Sigmoid colon (tissue), 6 donors: ENCODE measurements at regions not wholly inside any gene's neighbourhood (a gene's known extent, or its start where the extent isn't known, plus 50 kb on each side); places are given as distances from the start of the nearest gene placed in this dataset.

Experiments used
- DNase-seq: peaks from one replicate; pipeline ENCODE4 v3.0.0-alpha.2; 2019
- H3K27ac ChIP-seq, 4 donors: fragments of 200-600 bp; sonication (generic); one replicate each; pipeline ENCODE4 v1.5.1; 2016 to 2019; ENCODE audit warnings: mild to moderate bottlenecking in 1 of 4
- H3K27me3 ChIP-seq, 3 donors: fragments of 200-600 bp; sonication (generic); one replicate each; pipeline ENCODE4 v1.5.1; 2019; ENCODE audit warnings: mild to moderate bottlenecking in 1 of 3
- H3K36me3 ChIP-seq, 4 donors: fragments of 200-600 bp; sonication (generic); one replicate each; pipeline ENCODE4 v1.5.1; 2016 to 2019
- H3K4me1 ChIP-seq, 4 donors: fragments of 200-600 bp; sonication (generic); one replicate each; pipeline ENCODE4 v1.5.1; 2017 to 2019
- H3K4me3 ChIP-seq, 4 donors: fragments of 200-600 bp; sonication (generic); one replicate each; pipeline ENCODE4 v1.5.1; 2017 to 2019; ENCODE audit warnings: mild to moderate bottlenecking in 2 of 4, moderate library complexity in 1 of 4
- H3K9me3 ChIP-seq, 4 donors: fragments of 200-600 bp in 3 of 4; sonication (generic) in 3 of 4; one replicate each; pipeline versions ENCODE4 v1.5.1 to v1.6.1; 2013 to 2019
- CTCF ChIP-seq, 4 experiments: fragments of 450-650 bp in 3 of 4; fragments of 200-600 bp in 1 of 4; IDR thresholded peaks; one replicate each; pipeline ENCODE4 v1.5.1; 2016 to 2019; ENCODE audit warnings: antibody characterized with exemption in 4 of 4, mild to moderate bottlenecking in 3 of 4, moderate library complexity in 2 of 4
- EP300 ChIP-seq, 4 donors: sonication (generic); formaldehyde crosslinking; IDR thresholded peaks; one replicate each; pipeline ENCODE4 v1.6.1; 2017; ENCODE audit warnings: antibody characterized with exemption in 4 of 4
- POLR2A ChIP-seq, 2 donors: fragments of 450-650 bp; IDR thresholded peaks; one replicate each; pipeline ENCODE4 v1.6.1; 2016; ENCODE audit warnings: antibody characterized with exemption in 2 of 2, mild to moderate bottlenecking in 2 of 2, moderate library complexity in 2 of 2
- POLR2AphosphoS5 ChIP-seq, 4 donors: sonication (generic); formaldehyde crosslinking; IDR thresholded peaks; one replicate each; pipeline ENCODE4 v1.6.1; 2017; ENCODE audit warnings: antibody characterized with exemption in 4 of 4
- WGBS, 2 donors: extraction: QIAGEN DNeasy Blood & Tissue Kit; methylation state at CpG; one replicate each; pipeline ENCODE4 v1.1.7; 2013; 5-methylcytosine and 5-hydroxymethylcytosine counted together
- intact Hi-C: fragments of 100-400 bp; cut with DNase I; formaldehyde crosslinking; loops from one replicate; pipeline ENCODE4 v1.15.1; 2023
- donor health status: healthy with polysubstance abuse.
- donor health status: healthy.

- 24 to 44% methylated on average over 4 of the region's 4 CpGs for WGBS, 2 donors
- no peaks in the 10 kb centered on the region for H3K36me3 ChIP-seq
- TF ChIP-seq POLR2A (IDR thresholded peaks at IDR 0.05) = no peak
- no peak for TF ChIP-seq POLR2AphosphoS5 (IDR thresholded peaks at IDR 0.05)
- TF ChIP-seq EP300 (IDR thresholded peaks at IDR 0.05) = no peak
- H3K27me3 ChIP-seq = no peaks in the 10 kb centered on the region
- H3K27ac ChIP-seq = peak overlapping the region; percentile 96 to 99 (median 98)
- H3K4me3 ChIP-seq = peak overlapping the region; percentile 77 to 86 (median 84)
- peaks cover 0 to 21% (median 14%) of the 10 kb centered on the region in 4 donors for H3K4me1 ChIP-seq
- no peaks in the 10 kb centered on the region for H3K9me3 ChIP-seq
- DNase-seq = no peak
- intact Hi-C loops = no loop called here
Observed at GRCh38 chr3:174442302-174442682, 416.8 kb upstream of the NAALADL2 start.

GRCh38 chr3:174444391-174444790 is 414.7 kb upstream of the NAALADL2 start:
- Histone ChIP-seq H3K4me3 (no peak overlapping the region), H3K9me3 (no peaks in the 10 kb centered on the region), H3K4me1 (peaks cover 0 to 17% (median 9%) of the 10 kb centered on the region in 4 donors), H3K27me3 (no peaks in the 10 kb centered on the region), H3K36me3 (no peaks in the 10 kb centered on the region), H3K27ac (no peak overlapping the region)
- TF ChIP-seq EP300 (IDR thresholded peaks at IDR 0.05) = no peak
- no peak for TF ChIP-seq CTCF (IDR thresholded peaks at IDR 0.05)
- no peak for TF ChIP-seq POLR2A (IDR thresholded peaks at IDR 0.05)
- TF ChIP-seq POLR2AphosphoS5 (IDR thresholded peaks at IDR 0.05) = no peak
- intact Hi-C loops = no loop called here
- 79 to 84% methylated on average over 3 of the region's 3 CpGs for WGBS, 2 donors
- no peak for DNase-seq

GRCh38 chr3:174457758-174458157 is 401.4 kb upstream of the NAALADL2 start:
- TF ChIP-seq CTCF (IDR thresholded peaks at IDR 0.05) (no peak), POLR2AphosphoS5 (IDR thresholded peaks at IDR 0.05) (no peak)

GRCh38 chr3:174460831-174461230 is 398.3 kb upstream of the NAALADL2 start:
- Histone ChIP-seq H3K27ac (no peak overlapping the region), H3K27me3 (no peaks in the 10 kb centered on the region), H3K36me3 (no peaks in the 10 kb centered on the region), H3K9me3 (no peaks in the 10 kb centered on the region), H3K4me1 (no peaks in the 10 kb centered on the region), H3K4me3 (no peak overlapping the region)
- WGBS, 2 donors = 54 to 59% methylated on average over 1 of the region's 1 CpG
- no peak for DNase-seq
- intact Hi-C loops = no loop called here
- no peak for TF ChIP-seq EP300 (IDR thresholded peaks at IDR 0.05)
- no peak for TF ChIP-seq POLR2A (IDR thresholded peaks at IDR 0.05)
- TF ChIP-seq POLR2AphosphoS5 (IDR thresholded peaks at IDR 0.05) = no peak
- no peak for TF ChIP-seq CTCF (IDR thresholded peaks at IDR 0.05)

More at GRCh38 chr3:174457758-174458157, 401.4 kb upstream of the NAALADL2 start:
- intact Hi-C loops = no loop called here
- Histone ChIP-seq H3K27ac (no peak overlapping the region), H3K36me3 (no peaks in the 10 kb centered on the region), H3K9me3 (no peaks in the 10 kb centered on the region), H3K4me3 (no peak overlapping the region), H3K4me1 (no peaks in the 10 kb centered on the region), H3K27me3 (no peaks in the 10 kb centered on the region)
- DNase-seq = no peak
- 92 to 93% methylated on average over 5 of the region's 5 CpGs for WGBS, 2 donors

GRCh38 chr3:174462916-174463315 is 396.2 kb upstream of the NAALADL2 start:
- no peaks in the 10 kb centered on the region for H3K36me3 ChIP-seq
- no peak for TF ChIP-seq POLR2A (IDR thresholded peaks at IDR 0.05)
- H3K27me3 ChIP-seq = no peaks in the 10 kb centered on the region
- H3K27ac ChIP-seq = no peak overlapping the region
- no peak overlapping the region for H3K4me3 ChIP-seq
- intact Hi-C loops = no loop called here
- no peak for DNase-seq
- no peaks in the 10 kb centered on the region for H3K4me1 ChIP-seq
- H3K9me3 ChIP-seq = no peaks in the 10 kb centered on the region

- no peak for DNase-seq
- TF ChIP-seq POLR2A (IDR thresholded peaks at IDR 0.05) = no peak
- no peak for TF ChIP-seq POLR2AphosphoS5 (IDR thresholded peaks at IDR 0.05)
- no peak for TF ChIP-seq EP300 (IDR thresholded peaks at IDR 0.05)
- TF ChIP-seq CTCF (IDR thresholded peaks at IDR 0.05) = no peak
- WGBS, 2 donors = 91 to 96% methylated on average over 3 of the region's 3 CpGs
- Histone ChIP-seq H3K27me3 (no peaks in the 10 kb centered on the region), H3K4me1 (no peaks in the 10 kb centered on the region), H3K36me3 (no peaks in the 10 kb centered on the region), H3K9me3 (no peaks in the 10 kb centered on the region), H3K27ac (no peak overlapping the region), H3K4me3 (no peak overlapping the region)
- intact Hi-C loops = no loop called here
Observed at GRCh38 chr3:174465177-174465576, 394.0 kb upstream of the NAALADL2 start.
